ENCODE measurements at regions not wholly inside any gene's neighbourhood (a gene's known extent, or its start where the extent isn't known, plus 50 kb on each side); places are given as distances from the start of the nearest gene placed in this dataset.

- Histone ChIP-seq H3K4me1 (no peaks in the 10 kb centered on the region), H3K27me3 (no peaks in the 10 kb centered on the region), H3K4me3 (no peak overlapping the region), H3K9me3 (no peaks in the 10 kb centered on the region), H3K27ac (no peak overlapping the region), H3K36me3 (no peaks in the 10 kb centered on the region)
- intact Hi-C loops (cut with DNase I; ENCODE audit: low total_unique reads): no loop called here
- no peak for DNase-seq
- no peak for TF ChIP-seq CTCF (IDR thresholded peaks at IDR 0.05)
- TF ChIP-seq POLR2A (IDR thresholded peaks at IDR 0.05): no peak
Measured at GRCh38 chr11:134573857-134574256, 161.8 kb upstream of the B3GAT1 start.

GRCh38 chr11:134572741-134573675 lies 161.0 kb upstream of the B3GAT1 start:
- DNase-seq: no peak
- Histone ChIP-seq H3K36me3 (no peaks in the 10 kb centered on the region), H3K27ac (no peak overlapping the region), H3K9me3 (no peaks in the 10 kb centered on the region), H3K4me3 (no peak overlapping the region), H3K27me3 (no peaks in the 10 kb centered on the region), H3K4me1 (no peaks in the 10 kb centered on the region)
- intact Hi-C loops (cut with DNase I; ENCODE audit: low total_unique reads): no loop called here
- TF ChIP-seq CTCF (IDR thresholded peaks at IDR 0.05) (no peak), POLR2A (IDR thresholded peaks at IDR 0.05) (no peak)

GRCh38 chr11:134571301-134571700 lies 159.3 kb upstream of the B3GAT1 start:
- H3K27me3 ChIP-seq: no peaks in the 10 kb centered on the region
- H3K36me3 ChIP-seq: no peaks in the 10 kb centered on the region
- no peaks in the 10 kb centered on the region for H3K9me3 ChIP-seq
- intact Hi-C loops (cut with DNase I; ENCODE audit: low total_unique reads): no loop called here
- no peak overlapping the region for H3K27ac ChIP-seq
- H3K4me3 ChIP-seq: no peak overlapping the region
- no peak for TF ChIP-seq CTCF (IDR thresholded peaks at IDR 0.05)
- no peak for TF ChIP-seq POLR2A (IDR thresholded peaks at IDR 0.05)
- no peak for DNase-seq
- H3K4me1 ChIP-seq: no peaks in the 10 kb centered on the region

- Histone ChIP-seq H3K36me3 (no peaks in the 10 kb centered on the region), H3K4me1 (no peaks in the 10 kb centered on the region), H3K27me3 (no peaks in the 10 kb centered on the region), H3K4me3 (no peak overlapping the region), H3K9me3 (no peaks in the 10 kb centered on the region), H3K27ac (no peak overlapping the region)
- intact Hi-C loops (cut with DNase I; ENCODE audit: low total_unique reads): no loop called here
- TF ChIP-seq POLR2A (IDR thresholded peaks at IDR 0.05): no peak
- TF ChIP-seq CTCF (IDR thresholded peaks at IDR 0.05): no peak
- DNase-seq: no peak
Measured at GRCh38 chr11:134569195-134569594, 157.2 kb upstream of the B3GAT1 start.

GRCh38 chr11:134566311-134566710 lies 154.3 kb upstream of the B3GAT1 start:
- Histone ChIP-seq H3K27me3 (no peaks in the 10 kb centered on the region), H3K36me3 (no peaks in the 10 kb centered on the region), H3K4me3 (no peak overlapping the region), H3K9me3 (no peaks in the 10 kb centered on the region), H3K4me1 (no peaks in the 10 kb centered on the region), H3K27ac (no peak overlapping the region)
- DNase-seq: no peak
- intact Hi-C loops (cut with DNase I; ENCODE audit: low total_unique reads): no loop called here
- TF ChIP-seq CTCF (IDR thresholded peaks at IDR 0.05): no peak
- TF ChIP-seq POLR2A (IDR thresholded peaks at IDR 0.05): no peak

Data from uterus (tissue), 3 donors.